MV-4-11 (cell line): ENCODE measurements at regions not wholly inside any gene's neighbourhood (a gene's known extent, or its start where the extent isn't known, plus 50 kb on each side); places are given as distances from the start of the nearest gene placed in this dataset.

Experiments
- DNase-seq: peaks from one replicate; lab custom pipeline; 2025; lab: John Stamatoyannopoulos, UW

DNA sequence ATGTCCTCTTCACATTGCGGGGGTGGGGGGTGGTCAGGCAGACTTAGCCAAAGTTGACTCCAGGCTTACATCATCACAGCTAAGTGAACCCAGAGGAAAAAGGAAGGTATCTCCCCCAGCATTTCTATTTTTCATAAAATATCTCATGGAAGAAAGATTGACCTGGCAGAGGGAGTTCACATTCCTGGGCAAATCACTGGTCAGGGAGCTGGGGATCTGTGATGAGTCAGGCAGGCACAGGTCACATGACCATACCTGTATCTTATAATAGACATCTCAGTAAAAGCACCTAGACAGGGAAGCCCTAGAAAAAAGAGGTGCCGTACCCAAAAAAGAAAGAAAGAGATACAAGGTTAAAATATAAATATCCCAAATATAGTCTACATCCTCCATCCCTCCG, 57.3 kb upstream of the WWC1 start:
- no peak for DNase-seq

DNA sequence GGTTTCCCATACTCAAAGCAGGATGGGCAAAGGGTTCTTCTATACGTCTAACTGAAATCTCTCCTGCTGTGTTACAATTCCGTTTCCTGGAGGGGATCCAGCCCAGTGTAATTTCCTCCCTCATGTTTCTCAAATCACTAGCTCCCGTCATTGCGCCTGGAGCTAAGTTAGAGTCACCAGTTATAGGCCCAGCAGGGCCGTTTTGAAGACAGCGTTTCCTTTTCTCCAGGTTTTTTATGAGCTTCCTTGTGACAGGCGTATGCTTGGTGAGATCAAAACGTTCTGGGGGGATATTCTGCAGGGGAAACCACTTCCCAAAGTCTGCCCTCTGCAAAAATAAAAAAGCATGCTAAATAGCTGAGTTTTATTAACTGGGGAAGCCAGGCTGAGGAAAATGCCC, 53.0 kb upstream of the WWC1 start:
- no peak for DNase-seq

DNA sequence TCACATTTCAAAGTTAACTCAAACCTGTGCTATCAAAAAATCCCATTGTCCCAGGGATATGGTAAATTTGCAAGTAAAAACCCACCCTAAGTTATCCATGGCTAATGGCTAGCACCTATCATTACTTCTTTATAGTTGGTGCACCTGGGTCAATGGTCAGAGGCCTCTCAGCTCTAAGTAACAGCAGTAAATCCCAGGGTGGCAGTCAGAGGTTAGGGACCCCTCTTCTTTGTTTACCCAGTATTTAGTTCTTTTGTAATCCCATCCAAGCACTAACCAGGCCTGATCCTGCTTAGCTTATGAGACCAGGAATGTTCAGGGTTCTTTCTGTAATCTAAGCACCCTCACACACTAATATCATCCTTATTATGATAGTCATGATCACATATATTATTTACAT, 52.1 kb upstream of the WWC1 start:
- DNase-seq: no peak
